GM12878 (cell line): ENCODE measurements at regions not wholly inside any gene's neighbourhood (a gene's known extent, or its start where the extent isn't known, plus 50 kb on each side); places are given as distances from the start of the nearest gene placed in this dataset.

ENCODE experiments used
- ATAC-seq: fragments of 200-7000 bp; cut with Tn5 transposase; 3 replicates; pipeline ENCODE4 v1.9.1; 2020; ENCODE audit warnings: mild to moderate bottlenecking, moderate library complexity
- BruUV-seq: library from RNA; stranded (reverse); fragments of 400-500 nt; replicated peaks from 2 replicates; lab custom pipeline; 2021; lab: Mats Ljungman, UMichigan
- CTCF ChIA-PET: fragments of 300-600 bp; sonication (Branson Sonifier 250); formaldehyde crosslinking; extraction: SDS; loops from one replicate; lab custom pipeline; 2021; ENCODE audit warnings: inconsistent platforms; lab: Yijun Ruan, JAX
- POLR2A ChIA-PET: fragments of 350-600 bp; formaldehyde crosslinking; extraction: SDS; loops from one replicate; lab custom pipeline; 2021; ENCODE audit warnings: inconsistent platforms; lab: Charles Lee
- RAD21 ChIA-PET: fragments of 300-600 bp; sonication (Branson Sonifier 250); formaldehyde crosslinking; loops from one replicate; lab custom pipeline; 2023; ENCODE audit warnings: antibody characterized with exemption; ENCODE audit not compliant: unreplicated experiment; lab: Charles Lee
- SMC1A ChIA-PET: fragments of 300-600 bp; sonication (Branson Sonifier 250); formaldehyde crosslinking; loops from one replicate; lab custom pipeline; 2023; ENCODE audit not compliant: unreplicated experiment, uncharacterized antibody; lab: Charles Lee
- DNase-seq: peaks from one replicate; pipeline ENCODE4 v3.0.0-alpha.2; 2011; ENCODE audit warnings: low read depth, low spot score
- FAIRE-seq: peaks from 3 replicates; lab custom pipeline; 2011; peaks lifted over from hg19 to GRCh38; lab: Jason Lieb, UNC
- H2AFZ ChIP-seq: 2 replicates; pipeline ENCODE4 v1.6.0; 2011; ENCODE audit warnings: low read depth, low read length, control low read depth; ENCODE audit not compliant: control insufficient read depth
- H3K27ac ChIP-seq: 2 replicates; pipeline ENCODE4 v1.5.1; 2011; ENCODE audit warnings: control low read depth; ENCODE audit not compliant: control insufficient read depth, insufficient read depth
- H3K27me3 ChIP-seq, 2 experiments: replicated peaks in 1 of 2; 2 replicates each; pipeline versions ENCODE4 v1.6.0 to v1.6.1; 2011; ENCODE audit warnings: low read length in 1 of 2; ENCODE audit not compliant: control insufficient read depth in 2 of 2, insufficient read depth in 2 of 2
- H3K36me3 ChIP-seq, 2 experiments: 2 replicates each; pipeline ENCODE4 v1.5.1; 2011; ENCODE audit warnings: low read length in 1 of 2; ENCODE audit not compliant: control insufficient read depth in 2 of 2, insufficient read depth in 2 of 2
- H3K4me1 ChIP-seq: 2 replicates; pipeline ENCODE4 v1.6.1; 2011; ENCODE audit warnings: mild to moderate bottlenecking, low read length, moderate library complexity, mixed read lengths; ENCODE audit not compliant: control insufficient read depth, insufficient read depth
- H3K4me2 ChIP-seq: 2 replicates; pipeline ENCODE4 v1.6.0; 2011; ENCODE audit warnings: control low read depth; ENCODE audit not compliant: control insufficient read depth, insufficient read depth
- H3K4me3 ChIP-seq: fragments of 200-600 bp; sonication (generic); 2 replicates; pipeline ENCODE4 v1.5.1; 2016
- H3K79me2 ChIP-seq: 2 replicates; pipeline ENCODE4 v1.6.0; 2011; ENCODE audit warnings: low read length; ENCODE audit not compliant: control insufficient read depth, insufficient read depth
- H3K9ac ChIP-seq: 2 replicates; pipeline ENCODE4 v1.8.0; 2011; ENCODE audit warnings: low read length, control low read depth, mixed read lengths; ENCODE audit not compliant: control insufficient read depth, insufficient read depth
- H3K9me3 ChIP-seq: replicated peaks from 3 replicates; pipeline ENCODE4 v1.5.1; 2011; ENCODE audit warnings: mild to moderate bottlenecking, low read length; ENCODE audit not compliant: control insufficient read depth, insufficient read depth
- H4K20me1 ChIP-seq: 2 replicates; pipeline ENCODE4 v1.6.0; 2011; ENCODE audit not compliant: control insufficient read depth, insufficient read depth
- IKZF1 ChIP-seq: fragments of 450-650 bp; conservative IDR thresholded peaks from 2 replicates; pipeline ENCODE4 v1.6.1; 2017; ENCODE audit warnings: antibody characterized with exemption, mild to moderate bottlenecking
- JUNB ChIP-seq: IDR thresholded peaks from 2 replicates; pipeline ENCODE4 v1.6.1; 2016; ENCODE audit warnings: antibody characterized with exemption, mild to moderate bottlenecking
- MEF2B ChIP-seq: fragments of 450-650 bp; IDR thresholded peaks from 2 replicates; pipeline ENCODE4 v1.6.1; 2018; ENCODE audit warnings: mild to moderate bottlenecking, moderate library complexity; ENCODE audit not compliant: partially characterized antibody, poor library complexity, severe bottlenecking
- NR2C1 ChIP-seq: fragments of 450-650 bp; IDR thresholded peaks from 2 replicates; pipeline ENCODE4 v1.6.1; 2017; ENCODE audit warnings: antibody characterized with exemption, mild to moderate bottlenecking, moderate library complexity
- RAD51 ChIP-seq: fragments of 450-650 bp; IDR thresholded peaks from 2 replicates; pipeline ENCODE4 v1.6.1; 2016; ENCODE audit warnings: moderate library complexity, mild to moderate bottlenecking, inconsistent platforms
- RFX5 ChIP-seq: IDR thresholded peaks from 2 replicates; pipeline ENCODE4 v1.6.1; 2011; ENCODE audit warnings: low read depth, low read length, improper control_type of control experiment
- TCF12 ChIP-seq: IDR thresholded peaks from 2 replicates; pipeline ENCODE4 v1.6.1; 2011; ENCODE audit warnings: low read depth, mild to moderate bottlenecking, low read length
- ZNF622 ChIP-seq: fragments of 450-650 bp; IDR thresholded peaks from 2 replicates; pipeline ENCODE4 v1.6.1; 2017; ENCODE audit warnings: mild to moderate bottlenecking, inconsistent platforms
- WGBS: methylation state at CpG from one replicate; pipeline ENCODE4 v1.1.6; 2016; ENCODE audit warnings: low lambda C conversion rate; ENCODE audit not compliant: insufficient replicate concordance, insufficient coverage; ENCODE audit errors: missing lambda C conversion rate; 5-methylcytosine and 5-hydroxymethylcytosine counted together
- in situ Hi-C: fragments of 300-500 bp; cut with MboI; formaldehyde crosslinking; loops from 9 replicates; pipeline ENCODE4 v1.14.3; 2018; ENCODE audit warnings: mixed read lengths
- intact Hi-C: fragments of 100-400 bp; cut with micrococcal nuclease; formaldehyde crosslinking; loops from one replicate; pipeline ENCODE4 v1.14.2; 2022; ENCODE audit not compliant: unreplicated experiment
- TF ChIP-seq, protein P1 (sequence below): fragments of 450-650 bp; IDR thresholded peaks from 2 replicates; pipeline ENCODE4 v1.6.1; 2017; ENCODE audit warnings: mild to moderate bottlenecking, moderate library complexity
- TF ChIP-seq, protein P2 (sequence below): fragments of 450-650 bp; IDR thresholded peaks from 2 replicates; pipeline ENCODE4 v1.6.1; 2017; ENCODE audit warnings: mild to moderate bottlenecking, low read depth, inconsistent platforms; ENCODE audit not compliant: poor library complexity, severe bottlenecking
- TF ChIP-seq, protein P3 (sequence below): IDR thresholded peaks from 2 replicates; pipeline ENCODE4 v1.6.1; 2011; ENCODE audit warnings: borderline replicate concordance, low read depth, mild to moderate bottlenecking, moderate library complexity, low read length; ENCODE audit not compliant: insufficient read depth, poor library complexity, severe bottlenecking
- TF ChIP-seq, protein P4 (sequence below): fragments of 150-350 bp; IDR thresholded peaks from 2 replicates; pipeline ENCODE4 v1.6.1; 2014; ENCODE audit warnings: mild to moderate bottlenecking, low read depth, low read length
- TF ChIP-seq, protein P5 (sequence below): IDR thresholded peaks from 2 replicates; pipeline ENCODE4 v1.6.1; 2011; ENCODE audit warnings: low read depth, mild to moderate bottlenecking, low read length, moderate library complexity, borderline replicate concordance; ENCODE audit errors: extremely low read depth
- TF ChIP-seq, protein P6 (sequence below): fragments of 450-650 bp; IDR thresholded peaks from 2 replicates; pipeline ENCODE4 v1.6.1; 2016; ENCODE audit warnings: mild to moderate bottlenecking

DNA sequence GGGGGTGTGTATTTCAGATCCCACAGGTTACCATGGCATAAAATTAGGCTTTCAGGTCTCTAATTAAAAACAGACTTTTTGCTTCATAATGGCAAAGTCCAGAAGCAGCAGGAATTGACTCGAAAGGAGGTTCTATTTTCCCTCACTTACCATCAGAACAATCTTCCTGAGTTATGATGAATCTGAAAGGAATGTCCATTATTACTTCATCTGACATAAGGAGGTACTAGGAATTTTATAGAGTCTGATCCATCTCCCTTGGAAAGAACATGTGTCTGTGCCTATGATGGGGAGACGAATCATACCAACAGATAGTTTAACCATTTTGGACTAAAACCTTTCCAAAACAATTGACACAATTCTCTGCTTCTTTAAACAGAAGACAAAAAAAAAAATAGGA lies 206.3 kb upstream of the FGF13 start:
- no peaks in the 10 kb centered on the region for H3K9me3 ChIP-seq
- ChIA-PET SMC1A (interaction anchor here (0.7 kb wide), 1 partner anchor 16 kb away, joined by 3 read pairs; no protein-coding TSS in a partner anchor), POLR2A (no interaction called here), RAD21 (no interaction called here), CTCF (no interaction called here)
- no peak overlapping the region for H3K4me2 ChIP-seq
- no peak overlapping the region for H2AFZ ChIP-seq
- no peak overlapping the region for H3K4me3 ChIP-seq
- DNase-seq: no peak
- no peaks in the 10 kb centered on the region for H3K27me3 ChIP-seq
- no peak overlapping the region for H3K9ac ChIP-seq
- in situ Hi-C loops (no loop called here), intact Hi-C loops (no loop called here)
- H3K79me2 ChIP-seq: no peaks in the 10 kb centered on the region
- no peaks in the 10 kb centered on the region for H3K4me1 ChIP-seq
- FAIRE-seq: no peak
- no peaks in the 10 kb centered on the region for H3K36me3 ChIP-seq
- BruUV-seq: no TSS peak
- no peaks in the 10 kb centered on the region for H4K20me1 ChIP-seq
- no peak for ATAC-seq
- 6% methylated on average over 2 of the region's 2 CpGs for WGBS
- H3K27ac ChIP-seq: no peak overlapping the region
- TF ChIP-seq IKZF1 (no peak), MEF2B (no peak), RAD51 (no peak), RFX5 (no peak), TCF12 (no peak), NR2C1 (no peak), ZNF622 (no peak), JUNB (no peak)
- TF ChIP-seq, protein P1, sequence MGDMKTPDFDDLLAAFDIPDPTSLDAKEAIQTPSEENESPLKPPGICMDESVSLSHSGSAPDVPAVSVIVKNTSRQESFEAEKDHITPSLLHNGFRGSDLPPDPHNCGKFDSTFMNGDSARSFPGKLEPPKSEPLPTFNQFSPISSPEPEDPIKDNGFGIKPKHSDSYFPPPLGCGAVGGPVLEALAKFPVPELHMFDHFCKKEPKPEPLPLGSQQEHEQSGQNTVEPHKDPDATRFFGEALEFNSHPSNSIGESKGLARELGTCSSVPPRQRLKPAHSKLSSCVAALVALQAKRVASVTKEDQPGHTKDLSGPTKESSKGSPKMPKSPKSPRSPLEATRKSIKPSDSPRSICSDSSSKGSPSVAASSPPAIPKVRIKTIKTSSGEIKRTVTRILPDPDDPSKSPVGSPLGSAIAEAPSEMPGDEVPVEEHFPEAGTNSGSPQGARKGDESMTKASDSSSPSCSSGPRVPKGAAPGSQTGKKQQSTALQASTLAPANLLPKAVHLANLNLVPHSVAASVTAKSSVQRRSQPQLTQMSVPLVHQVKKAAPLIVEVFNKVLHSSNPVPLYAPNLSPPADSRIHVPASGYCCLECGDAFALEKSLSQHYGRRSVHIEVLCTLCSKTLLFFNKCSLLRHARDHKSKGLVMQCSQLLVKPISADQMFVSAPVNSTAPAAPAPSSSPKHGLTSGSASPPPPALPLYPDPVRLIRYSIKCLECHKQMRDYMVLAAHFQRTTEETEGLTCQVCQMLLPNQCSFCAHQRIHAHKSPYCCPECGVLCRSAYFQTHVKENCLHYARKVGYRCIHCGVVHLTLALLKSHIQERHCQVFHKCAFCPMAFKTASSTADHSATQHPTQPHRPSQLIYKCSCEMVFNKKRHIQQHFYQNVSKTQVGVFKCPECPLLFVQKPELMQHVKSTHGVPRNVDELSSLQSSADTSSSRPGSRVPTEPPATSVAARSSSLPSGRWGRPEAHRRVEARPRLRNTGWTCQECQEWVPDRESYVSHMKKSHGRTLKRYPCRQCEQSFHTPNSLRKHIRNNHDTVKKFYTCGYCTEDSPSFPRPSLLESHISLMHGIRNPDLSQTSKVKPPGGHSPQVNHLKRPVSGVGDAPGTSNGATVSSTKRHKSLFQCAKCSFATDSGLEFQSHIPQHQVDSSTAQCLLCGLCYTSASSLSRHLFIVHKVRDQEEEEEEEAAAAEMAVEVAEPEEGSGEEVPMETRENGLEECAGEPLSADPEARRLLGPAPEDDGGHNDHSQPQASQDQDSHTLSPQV: no peak
- TF ChIP-seq, protein P2, sequence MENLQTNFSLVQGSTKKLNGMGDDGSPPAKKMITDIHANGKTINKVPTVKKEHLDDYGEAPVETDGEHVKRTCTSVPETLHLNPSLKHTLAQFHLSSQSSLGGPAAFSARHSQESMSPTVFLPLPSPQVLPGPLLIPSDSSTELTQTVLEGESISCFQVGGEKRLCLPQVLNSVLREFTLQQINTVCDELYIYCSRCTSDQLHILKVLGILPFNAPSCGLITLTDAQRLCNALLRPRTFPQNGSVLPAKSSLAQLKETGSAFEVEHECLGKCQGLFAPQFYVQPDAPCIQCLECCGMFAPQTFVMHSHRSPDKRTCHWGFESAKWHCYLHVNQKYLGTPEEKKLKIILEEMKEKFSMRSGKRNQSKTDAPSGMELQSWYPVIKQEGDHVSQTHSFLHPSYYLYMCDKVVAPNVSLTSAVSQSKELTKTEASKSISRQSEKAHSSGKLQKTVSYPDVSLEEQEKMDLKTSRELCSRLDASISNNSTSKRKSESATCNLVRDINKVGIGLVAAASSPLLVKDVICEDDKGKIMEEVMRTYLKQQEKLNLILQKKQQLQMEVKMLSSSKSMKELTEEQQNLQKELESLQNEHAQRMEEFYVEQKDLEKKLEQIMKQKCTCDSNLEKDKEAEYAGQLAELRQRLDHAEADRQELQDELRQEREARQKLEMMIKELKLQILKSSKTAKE: no peak
- TF ChIP-seq, protein P3, sequence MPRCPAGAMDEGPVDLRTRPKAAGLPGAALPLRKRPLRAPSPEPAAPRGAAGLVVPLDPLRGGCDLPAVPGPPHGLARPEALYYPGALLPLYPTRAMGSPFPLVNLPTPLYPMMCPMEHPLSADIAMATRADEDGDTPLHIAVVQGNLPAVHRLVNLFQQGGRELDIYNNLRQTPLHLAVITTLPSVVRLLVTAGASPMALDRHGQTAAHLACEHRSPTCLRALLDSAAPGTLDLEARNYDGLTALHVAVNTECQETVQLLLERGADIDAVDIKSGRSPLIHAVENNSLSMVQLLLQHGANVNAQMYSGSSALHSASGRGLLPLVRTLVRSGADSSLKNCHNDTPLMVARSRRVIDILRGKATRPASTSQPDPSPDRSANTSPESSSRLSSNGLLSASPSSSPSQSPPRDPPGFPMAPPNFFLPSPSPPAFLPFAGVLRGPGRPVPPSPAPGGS: no peak
- TF ChIP-seq, protein P4, sequence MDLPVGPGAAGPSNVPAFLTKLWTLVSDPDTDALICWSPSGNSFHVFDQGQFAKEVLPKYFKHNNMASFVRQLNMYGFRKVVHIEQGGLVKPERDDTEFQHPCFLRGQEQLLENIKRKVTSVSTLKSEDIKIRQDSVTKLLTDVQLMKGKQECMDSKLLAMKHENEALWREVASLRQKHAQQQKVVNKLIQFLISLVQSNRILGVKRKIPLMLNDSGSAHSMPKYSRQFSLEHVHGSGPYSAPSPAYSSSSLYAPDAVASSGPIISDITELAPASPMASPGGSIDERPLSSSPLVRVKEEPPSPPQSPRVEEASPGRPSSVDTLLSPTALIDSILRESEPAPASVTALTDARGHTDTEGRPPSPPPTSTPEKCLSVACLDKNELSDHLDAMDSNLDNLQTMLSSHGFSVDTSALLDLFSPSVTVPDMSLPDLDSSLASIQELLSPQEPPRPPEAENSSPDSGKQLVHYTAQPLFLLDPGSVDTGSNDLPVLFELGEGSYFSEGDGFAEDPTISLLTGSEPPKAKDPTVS: no peak
- TF ChIP-seq, protein P5, sequence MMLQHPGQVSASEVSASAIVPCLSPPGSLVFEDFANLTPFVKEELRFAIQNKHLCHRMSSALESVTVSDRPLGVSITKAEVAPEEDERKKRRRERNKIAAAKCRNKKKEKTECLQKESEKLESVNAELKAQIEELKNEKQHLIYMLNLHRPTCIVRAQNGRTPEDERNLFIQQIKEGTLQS: no peak
- TF ChIP-seq, protein P6, sequence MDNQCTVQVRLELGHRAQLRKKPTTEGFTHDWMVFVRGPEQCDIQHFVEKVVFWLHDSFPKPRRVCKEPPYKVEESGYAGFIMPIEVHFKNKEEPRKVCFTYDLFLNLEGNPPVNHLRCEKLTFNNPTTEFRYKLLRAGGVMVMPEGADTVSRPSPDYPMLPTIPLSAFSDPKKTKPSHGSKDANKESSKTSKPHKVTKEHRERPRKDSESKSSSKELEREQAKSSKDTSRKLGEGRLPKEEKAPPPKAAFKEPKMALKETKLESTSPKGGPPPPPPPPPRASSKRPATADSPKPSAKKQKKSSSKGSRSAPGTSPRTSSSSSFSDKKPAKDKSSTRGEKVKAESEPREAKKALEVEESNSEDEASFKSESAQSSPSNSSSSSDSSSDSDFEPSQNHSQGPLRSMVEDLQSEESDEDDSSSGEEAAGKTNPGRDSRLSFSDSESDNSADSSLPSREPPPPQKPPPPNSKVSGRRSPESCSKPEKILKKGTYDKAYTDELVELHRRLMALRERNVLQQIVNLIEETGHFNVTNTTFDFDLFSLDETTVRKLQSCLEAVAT: no peak
